ENCODE measurements at regions not wholly inside any gene's neighbourhood (a gene's known extent, or its start where the extent isn't known, plus 50 kb on each side); places are given as distances from the start of the nearest gene placed in this dataset.
"Not testable (repeated sequence)": the region's sequence is repeated elsewhere in the genome, so short reads cannot be mapped to it uniquely, and the experiment has no call there.

DNA sequence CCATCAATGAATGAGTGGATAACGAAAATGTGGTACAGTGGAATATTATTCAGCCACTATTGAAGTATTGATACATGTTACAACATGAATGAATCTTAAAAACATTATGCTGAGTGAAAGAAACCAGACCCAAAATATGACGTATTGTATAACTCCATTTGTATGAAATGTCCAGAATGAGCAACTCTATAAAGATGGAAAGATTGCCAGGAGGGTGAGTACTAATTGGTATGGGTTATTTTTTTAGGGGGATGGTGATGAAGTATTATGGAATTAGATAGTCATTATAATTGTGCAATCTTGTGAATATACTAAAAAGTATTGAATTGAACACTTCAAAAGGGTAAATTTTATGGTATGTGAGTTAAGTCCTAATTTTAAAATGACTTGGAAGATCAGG lies 278.6 kb downstream of the SIPA1L2 start:
- TF ChIP-seq CTCF (conservative IDR thresholded peaks at IDR 0.05; ENCODE audit: low read depth, low read length): no peak
- DNase-seq (ENCODE audit: low read depth): no peak
- H3K4me3 ChIP-seq (ENCODE audit: low read depth, low read length): no peak overlapping the region

- TF ChIP-seq CTCF (conservative IDR thresholded peaks at IDR 0.05; ENCODE audit: low read depth, low read length): no peak
Observed at GRCh38 chr1:232346844-232347243, 283.1 kb downstream of the SIPA1L2 start.

DNA sequence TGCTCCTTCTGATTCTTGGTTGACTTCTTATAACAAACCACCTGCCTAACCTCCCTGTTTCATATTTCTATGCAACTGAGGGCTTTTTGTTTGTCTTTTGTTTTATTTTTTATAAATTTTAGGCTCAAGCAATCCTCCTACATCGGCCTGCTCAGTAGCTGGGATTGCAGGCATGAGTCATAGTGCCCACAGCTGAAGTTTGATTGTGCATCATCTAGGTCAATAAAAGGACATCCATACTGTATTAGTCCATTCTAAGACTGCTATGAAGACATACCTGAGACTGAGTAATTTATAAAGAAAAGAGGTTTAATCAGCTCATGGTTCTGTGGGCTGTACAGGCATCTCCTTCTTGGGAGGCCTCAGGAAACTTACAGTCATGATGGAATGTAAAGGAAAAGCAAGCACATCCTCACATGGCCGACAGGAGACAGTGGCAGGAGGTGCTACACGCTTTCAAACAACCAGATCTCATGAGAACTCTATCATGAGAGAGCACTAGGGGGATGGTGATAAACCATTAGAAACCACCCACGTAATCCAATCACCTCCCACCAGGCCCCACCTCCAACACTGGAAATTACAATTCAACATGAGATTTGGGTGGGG lies 285.0 kb downstream of the SIPA1L2 start:
- no peak for TF ChIP-seq CTCF (conservative IDR thresholded peaks at IDR 0.05; ENCODE audit: low read depth, low read length)
- no peak for DNase-seq (ENCODE audit: low read depth)
- H3K4me3 ChIP-seq (ENCODE audit: low read depth, low read length): no peak overlapping the region

More at GRCh38 chr1:232346844-232347243, 283.1 kb downstream of the SIPA1L2 start:
- no peak overlapping the region for H3K4me3 ChIP-seq (ENCODE audit: low read depth, low read length)
- no peak for DNase-seq (ENCODE audit: low read depth)

- not testable (repeated sequence) for DNase-seq (ENCODE audit: low read depth)
Observed at GRCh38 chr1:232344186-232344585, 285.7 kb downstream of the SIPA1L2 start.

DNA sequence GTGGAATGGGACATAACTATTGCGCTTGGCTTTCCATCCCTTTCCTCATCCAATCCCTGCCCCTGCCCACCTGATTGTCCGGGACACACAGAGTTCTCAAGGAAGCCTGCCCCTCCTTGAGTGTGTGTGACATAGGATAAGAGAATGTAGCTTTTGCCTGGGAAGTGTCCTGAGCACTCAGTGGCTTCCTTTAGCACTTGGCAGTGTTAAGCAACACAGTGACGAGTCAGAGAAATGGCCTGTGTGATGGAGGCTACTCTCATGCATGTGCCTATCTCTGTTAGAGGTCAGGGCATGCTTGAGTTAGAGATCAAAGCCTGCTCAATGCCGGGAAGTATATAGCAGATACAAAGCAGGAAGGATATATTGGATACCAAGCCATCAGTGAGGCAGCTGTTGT lies 289.5 kb downstream of the SIPA1L2 start:
- H3K4me3 ChIP-seq (ENCODE audit: low read depth, low read length): no peak overlapping the region
- TF ChIP-seq CTCF (conservative IDR thresholded peaks at IDR 0.05; ENCODE audit: low read depth, low read length): no peak
- no peak for DNase-seq (ENCODE audit: low read depth)

More at GRCh38 chr1:232344186-232344585, 285.7 kb downstream of the SIPA1L2 start:
- H3K4me3 ChIP-seq (ENCODE audit: low read depth, low read length): not testable (repeated sequence)

DNA sequence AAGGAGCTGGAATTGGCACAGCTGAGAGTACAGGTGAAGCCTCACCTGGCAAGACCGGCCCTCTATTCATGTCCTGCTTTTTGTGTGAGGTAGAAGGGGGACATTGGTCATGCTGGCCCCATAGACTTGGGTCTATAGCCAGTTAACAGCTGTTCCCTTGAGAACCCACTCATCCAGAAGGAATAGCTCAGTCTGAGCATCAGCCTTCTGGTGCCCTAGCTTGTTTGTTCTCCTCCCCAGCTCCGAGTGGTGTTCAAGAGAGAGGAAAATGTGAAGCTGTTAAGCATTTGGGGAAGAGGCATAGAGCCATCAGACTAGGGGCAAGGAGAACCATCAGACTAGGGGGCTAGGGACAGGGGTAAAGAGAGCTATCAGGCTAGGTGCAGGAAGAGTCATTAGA lies 290.9 kb downstream of the SIPA1L2 start:
- DNase-seq (ENCODE audit: low read depth): no peak
- H3K4me3 ChIP-seq (ENCODE audit: low read depth, low read length): no peak overlapping the region
- TF ChIP-seq CTCF (conservative IDR thresholded peaks at IDR 0.05; ENCODE audit: low read depth, low read length): no peak

DNA sequence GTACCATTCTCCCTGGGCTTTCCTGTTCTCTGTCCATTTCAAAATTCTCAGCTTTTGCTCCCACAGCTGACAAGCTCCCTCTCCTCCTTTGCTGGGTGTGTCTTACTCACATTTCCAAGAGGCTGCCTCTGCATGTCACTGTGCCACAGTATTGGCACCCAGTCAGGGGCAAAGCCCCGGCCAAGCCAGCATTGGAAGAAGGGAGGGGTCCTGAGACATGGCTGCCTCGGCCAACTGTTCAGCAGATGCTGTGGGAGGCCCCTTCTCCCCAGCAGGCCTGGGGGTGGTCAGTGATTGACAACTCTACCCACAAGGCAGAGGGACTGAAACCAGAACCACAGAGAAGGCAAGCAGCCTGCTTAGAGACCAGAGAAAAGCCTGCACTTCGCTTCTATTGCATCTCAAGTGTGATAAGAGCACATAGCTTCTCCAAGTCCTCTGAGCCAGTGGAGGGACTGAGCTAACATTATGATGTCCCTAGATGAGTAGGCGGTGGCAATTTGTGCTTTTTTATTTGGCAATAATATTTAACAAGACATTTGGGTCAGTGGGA lies 294.1 kb downstream of the SIPA1L2 start:
- no peak for DNase-seq (ENCODE audit: low read depth)
- no peak overlapping the region for H3K4me3 ChIP-seq (ENCODE audit: low read depth, low read length)
- no peak for TF ChIP-seq CTCF (conservative IDR thresholded peaks at IDR 0.05; ENCODE audit: low read depth, low read length)

Data from choroid plexus epithelial cell (primary cell).